ENCODE measurements at regions not wholly inside any gene's neighbourhood (a gene's known extent, or its start where the extent isn't known, plus 50 kb on each side); places are given as distances from the start of the nearest gene placed in this dataset.

DNA sequence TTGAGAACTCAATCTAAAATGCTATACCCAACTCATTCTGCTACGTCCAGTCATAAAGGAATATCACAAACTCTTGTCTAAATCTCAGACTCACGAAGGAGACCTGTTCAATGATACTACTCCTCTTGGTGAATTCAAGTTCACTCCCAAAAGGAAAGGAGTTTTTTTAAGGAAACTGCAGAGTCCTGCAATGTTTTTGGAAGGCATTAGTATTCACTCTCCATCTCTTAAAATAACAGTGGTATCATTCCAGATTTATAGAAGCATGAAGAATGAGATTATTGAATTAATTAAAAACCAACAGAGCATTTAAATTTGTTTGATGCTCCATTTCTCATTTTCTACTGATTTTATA lies 73.4 kb downstream of the FOXD1 start:
- H3K27ac ChIP-seq: no peak overlapping the region
- TF ChIP-seq ZFX (IDR thresholded peaks at IDR 0.05; ENCODE audit: borderline replicate concordance): no peak
- TF ChIP-seq, protein P1, sequence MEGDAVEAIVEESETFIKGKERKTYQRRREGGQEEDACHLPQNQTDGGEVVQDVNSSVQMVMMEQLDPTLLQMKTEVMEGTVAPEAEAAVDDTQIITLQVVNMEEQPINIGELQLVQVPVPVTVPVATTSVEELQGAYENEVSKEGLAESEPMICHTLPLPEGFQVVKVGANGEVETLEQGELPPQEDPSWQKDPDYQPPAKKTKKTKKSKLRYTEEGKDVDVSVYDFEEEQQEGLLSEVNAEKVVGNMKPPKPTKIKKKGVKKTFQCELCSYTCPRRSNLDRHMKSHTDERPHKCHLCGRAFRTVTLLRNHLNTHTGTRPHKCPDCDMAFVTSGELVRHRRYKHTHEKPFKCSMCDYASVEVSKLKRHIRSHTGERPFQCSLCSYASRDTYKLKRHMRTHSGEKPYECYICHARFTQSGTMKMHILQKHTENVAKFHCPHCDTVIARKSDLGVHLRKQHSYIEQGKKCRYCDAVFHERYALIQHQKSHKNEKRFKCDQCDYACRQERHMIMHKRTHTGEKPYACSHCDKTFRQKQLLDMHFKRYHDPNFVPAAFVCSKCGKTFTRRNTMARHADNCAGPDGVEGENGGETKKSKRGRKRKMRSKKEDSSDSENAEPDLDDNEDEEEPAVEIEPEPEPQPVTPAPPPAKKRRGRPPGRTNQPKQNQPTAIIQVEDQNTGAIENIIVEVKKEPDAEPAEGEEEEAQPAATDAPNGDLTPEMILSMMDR (IDR thresholded peaks at IDR 0.05): no peak

DNA sequence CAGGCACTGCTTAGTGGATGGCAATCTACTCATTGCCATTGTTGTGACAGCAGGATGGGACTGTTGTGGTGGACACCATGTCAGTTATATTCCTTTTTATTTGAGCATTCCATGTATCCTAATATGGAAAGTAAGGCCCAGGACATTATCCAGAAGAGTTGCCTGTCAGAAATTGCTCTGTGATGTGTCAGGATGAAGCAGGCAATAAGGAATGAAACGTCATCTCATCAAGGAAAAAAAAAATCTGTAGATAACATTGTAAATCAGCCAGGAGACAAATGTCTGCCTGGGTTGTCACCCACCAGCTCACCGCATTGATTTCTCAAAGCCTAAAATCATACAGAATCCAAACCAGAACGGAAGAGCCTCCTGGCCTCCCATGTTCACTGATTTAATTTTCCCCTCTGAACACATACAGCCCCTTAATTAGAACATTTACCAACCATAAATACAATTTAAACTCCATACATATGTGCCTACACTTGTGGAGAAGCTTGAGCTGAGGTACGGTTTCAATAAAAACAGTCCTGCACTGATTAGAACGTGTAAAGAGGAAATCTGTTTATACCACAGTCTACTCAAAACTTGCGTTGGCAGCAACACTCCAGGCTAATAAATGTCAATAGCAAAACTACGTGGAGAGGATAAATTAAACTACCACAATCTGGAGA lies 73.9 kb downstream of the FOXD1 start:
- TF ChIP-seq ZFX (IDR thresholded peaks at IDR 0.05; ENCODE audit: borderline replicate concordance): no peak
- TF ChIP-seq, protein P1 (IDR thresholded peaks at IDR 0.05): no peak
- no peak overlapping the region for H3K27ac ChIP-seq

DNA sequence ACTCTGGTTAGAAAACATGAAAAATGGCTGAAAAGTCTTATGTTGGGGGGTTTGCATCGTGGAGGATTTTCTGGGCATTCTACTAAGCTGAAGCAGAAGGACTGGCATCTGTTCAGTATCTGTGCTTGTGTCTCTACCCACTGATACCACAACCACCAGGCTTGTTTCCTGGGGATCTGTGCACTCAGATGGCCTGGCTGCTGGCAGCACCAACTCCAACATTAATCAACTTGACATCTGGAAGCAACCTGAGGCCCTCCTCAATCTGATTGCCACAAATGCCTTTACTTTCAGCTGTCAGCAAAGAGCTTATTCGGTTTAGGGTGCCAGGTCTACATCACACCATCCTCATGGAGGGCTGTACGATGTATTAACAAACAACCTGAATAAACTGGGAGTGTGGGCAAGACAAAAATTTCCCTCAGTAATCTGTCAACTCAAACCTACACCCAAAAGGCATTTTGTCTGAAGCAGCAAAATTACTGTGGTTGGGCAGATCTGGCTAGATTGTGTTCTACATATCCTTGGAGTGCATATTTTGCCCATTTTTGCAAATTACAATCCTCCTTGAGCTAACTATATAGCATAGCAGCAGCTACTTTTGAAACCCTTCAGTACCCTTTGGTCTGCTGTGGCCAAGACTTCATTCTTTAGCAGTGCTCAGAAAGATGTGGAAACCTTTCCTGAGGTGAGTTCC lies 74.6 kb downstream of the FOXD1 start:
- TF ChIP-seq, protein P1 (IDR thresholded peaks at IDR 0.05): no peak
- no peak for TF ChIP-seq ZFX (IDR thresholded peaks at IDR 0.05; ENCODE audit: borderline replicate concordance)

DNA sequence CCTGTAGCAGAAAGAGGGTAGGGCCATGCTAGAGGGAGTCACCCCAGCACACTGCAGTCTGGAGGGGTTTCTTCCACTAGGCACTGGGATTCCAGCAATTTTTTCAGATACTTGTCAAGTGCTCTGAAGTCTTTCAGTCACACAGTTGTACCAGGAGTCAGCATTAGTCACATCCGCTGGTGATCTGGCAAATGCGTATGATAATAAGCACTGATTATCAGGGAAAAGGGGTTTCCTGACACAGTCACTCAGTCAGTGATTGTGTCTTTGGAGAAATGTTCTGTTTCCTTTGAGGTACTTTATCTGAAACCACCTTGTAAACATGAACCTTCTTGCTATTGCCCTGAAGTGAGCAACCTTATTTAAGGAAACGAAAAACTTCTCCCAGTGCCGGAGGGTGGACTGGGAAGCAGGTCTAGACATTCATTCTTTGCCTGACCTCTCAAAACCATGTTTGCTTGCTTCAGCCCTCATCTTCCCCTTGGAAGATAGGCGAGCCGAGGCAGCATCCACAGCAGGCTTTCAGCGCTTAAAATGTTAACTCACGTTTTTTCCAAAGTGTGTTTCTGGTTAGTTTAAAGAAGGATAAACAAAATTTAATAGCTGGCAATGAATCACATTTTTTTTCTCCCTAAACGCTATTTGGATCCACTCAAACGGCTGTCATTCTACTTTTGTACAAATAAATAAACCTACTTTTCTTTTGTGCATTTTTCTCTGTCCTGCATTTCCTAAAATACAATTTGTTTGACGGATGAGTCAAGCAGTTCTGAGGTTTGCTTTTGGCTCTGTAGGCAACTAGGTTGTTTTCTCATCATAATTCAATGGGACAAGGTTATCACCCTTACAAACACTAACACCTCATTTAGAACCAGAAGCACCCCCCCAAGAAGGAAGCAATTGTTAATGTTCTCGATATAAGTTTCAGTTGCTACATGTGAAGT lies 77.7 kb downstream of the FOXD1 start:
- TF ChIP-seq ZFX (IDR thresholded peaks at IDR 0.05; ENCODE audit: borderline replicate concordance): no peak
- TF ChIP-seq, protein P1 (IDR thresholded peaks at IDR 0.05): no peak
- no peak overlapping the region for H3K27ac ChIP-seq

More for the DNA sequence above, 74.6 kb downstream of the FOXD1 start:
- no peak overlapping the region for H3K27ac ChIP-seq

DNA sequence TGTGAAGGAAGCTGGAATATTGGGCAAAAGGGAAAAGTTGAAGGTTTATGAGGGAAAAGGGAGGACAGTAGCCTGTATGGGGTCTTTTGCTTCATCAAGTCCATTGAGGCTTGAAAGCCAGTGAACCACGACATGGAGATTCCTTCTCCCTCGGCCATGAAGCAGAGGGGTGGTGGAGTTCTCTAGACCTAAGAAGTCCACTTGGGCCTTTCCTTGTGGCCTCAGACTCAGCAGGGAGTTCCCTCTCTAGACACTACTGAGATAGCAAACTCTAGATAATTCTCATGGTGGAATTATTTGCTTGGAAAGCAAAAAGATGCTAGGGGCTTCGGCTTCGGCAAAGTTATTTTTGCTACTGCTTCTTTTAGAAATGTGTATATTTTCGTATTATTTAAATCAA lies 78.5 kb downstream of the FOXD1 start:
- no peak for TF ChIP-seq ZFX (IDR thresholded peaks at IDR 0.05; ENCODE audit: borderline replicate concordance)
- TF ChIP-seq, protein P1 (IDR thresholded peaks at IDR 0.05): no peak
- no peak overlapping the region for H3K27ac ChIP-seq

DNA sequence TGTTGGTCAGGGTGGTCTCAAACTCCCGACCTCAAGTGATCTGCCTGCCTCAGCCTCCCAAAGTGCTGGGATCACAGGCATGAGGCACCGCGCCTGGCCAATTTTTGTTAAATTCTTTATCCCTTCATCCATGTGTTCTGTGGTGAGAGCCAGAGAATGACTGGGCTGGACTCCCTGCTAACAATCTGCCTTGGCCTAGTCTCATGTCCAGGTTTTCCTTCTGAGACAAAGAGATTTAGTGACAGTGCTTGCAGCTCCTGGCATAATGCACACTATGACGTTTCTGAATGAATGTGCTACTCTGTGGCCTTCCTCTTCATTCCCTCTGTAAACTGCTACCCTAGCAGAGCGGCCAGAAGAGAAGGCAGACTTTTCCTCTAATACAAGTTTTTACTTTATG lies 79.3 kb downstream of the FOXD1 start:
- H3K27ac ChIP-seq: no peak overlapping the region
- TF ChIP-seq, protein P1 (IDR thresholded peaks at IDR 0.05): no peak
- TF ChIP-seq ZFX (IDR thresholded peaks at IDR 0.05; ENCODE audit: borderline replicate concordance): no peak

All from 22Rv1 (cell line).